ENCODE measurements at regions not wholly inside any gene's neighbourhood (a gene's known extent, or its start where the extent isn't known, plus 50 kb on each side); places are given as distances from the start of the nearest gene placed in this dataset.

DNA sequence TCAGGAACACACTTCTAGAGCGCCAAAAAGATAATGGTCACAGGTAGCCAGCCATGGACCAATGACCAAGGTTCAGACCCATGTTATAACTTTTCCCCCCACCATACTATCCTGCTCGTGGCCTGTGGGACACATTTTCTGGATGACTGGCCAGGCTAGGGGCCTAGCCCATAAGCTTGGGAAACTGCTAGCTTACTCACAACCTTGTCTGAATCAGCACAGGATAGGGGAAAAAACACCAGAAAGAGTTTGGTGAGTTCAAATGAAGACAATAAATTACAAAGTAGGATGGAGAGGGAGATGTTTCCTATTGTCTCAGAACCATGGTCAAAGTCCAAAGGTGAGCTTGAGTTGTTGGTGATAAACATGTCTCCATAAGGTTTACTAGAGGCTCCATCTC, 156.3 kb upstream of the CCDC68 start:
- Histone ChIP-seq H3K9ac (ENCODE audit: low read length) (no peak overlapping the region), H3K4me2 (ENCODE audit: low read length) (no peak overlapping the region), H2AFZ (ENCODE audit: low read depth, low read length) (no peak overlapping the region), H3K9me3 (ENCODE audit: insufficient read depth, low read depth, low read length) (no peaks in the 10 kb centered on the region), H3K27me3 (ENCODE audit: insufficient read depth, low read length) (no peaks in the 10 kb centered on the region), H3K4me3 (ENCODE audit: insufficient read depth, low read depth, low read length) (no peak overlapping the region), H4K20me1 (ENCODE audit: insufficient read depth, low read length) (no peaks in the 10 kb centered on the region), H3K36me3 (ENCODE audit: insufficient read depth, low read length) (no peaks in the 10 kb centered on the region), H3K27ac (ENCODE audit: low read depth, low read length) (no peak overlapping the region), H3K4me1 (ENCODE audit: insufficient read depth, low read length) (peaks cover 11% of the 10 kb centered on the region), H3K79me2 (ENCODE audit: insufficient read depth, low read length) (no peaks in the 10 kb centered on the region)
- H3K36me3 Mint-ChIP-seq (ENCODE audit: low read depth, unreplicated experiment), result no peaks in the 10 kb centered on the region
- peaks cover 25% of the 10 kb centered on the region for H3K4me1 Mint-ChIP-seq (ENCODE audit: low read depth, unreplicated experiment)
- H3K4me3 Mint-ChIP-seq (ENCODE audit: unreplicated experiment), result no peak overlapping the region
- no peak for TF ChIP-seq EZH2 (IDR thresholded peaks at IDR 0.05; ENCODE audit: insufficient read depth, low read length)
- TF ChIP-seq, protein P1, sequence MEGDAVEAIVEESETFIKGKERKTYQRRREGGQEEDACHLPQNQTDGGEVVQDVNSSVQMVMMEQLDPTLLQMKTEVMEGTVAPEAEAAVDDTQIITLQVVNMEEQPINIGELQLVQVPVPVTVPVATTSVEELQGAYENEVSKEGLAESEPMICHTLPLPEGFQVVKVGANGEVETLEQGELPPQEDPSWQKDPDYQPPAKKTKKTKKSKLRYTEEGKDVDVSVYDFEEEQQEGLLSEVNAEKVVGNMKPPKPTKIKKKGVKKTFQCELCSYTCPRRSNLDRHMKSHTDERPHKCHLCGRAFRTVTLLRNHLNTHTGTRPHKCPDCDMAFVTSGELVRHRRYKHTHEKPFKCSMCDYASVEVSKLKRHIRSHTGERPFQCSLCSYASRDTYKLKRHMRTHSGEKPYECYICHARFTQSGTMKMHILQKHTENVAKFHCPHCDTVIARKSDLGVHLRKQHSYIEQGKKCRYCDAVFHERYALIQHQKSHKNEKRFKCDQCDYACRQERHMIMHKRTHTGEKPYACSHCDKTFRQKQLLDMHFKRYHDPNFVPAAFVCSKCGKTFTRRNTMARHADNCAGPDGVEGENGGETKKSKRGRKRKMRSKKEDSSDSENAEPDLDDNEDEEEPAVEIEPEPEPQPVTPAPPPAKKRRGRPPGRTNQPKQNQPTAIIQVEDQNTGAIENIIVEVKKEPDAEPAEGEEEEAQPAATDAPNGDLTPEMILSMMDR (IDR thresholded peaks at IDR 0.05; ENCODE audit: insufficient read depth, low read depth, low read length), result no peak
- H3K27ac Mint-ChIP-seq (ENCODE audit: unreplicated experiment), result no peak overlapping the region
- H3K27me3 Mint-ChIP-seq (ENCODE audit: low read depth, unreplicated experiment), result peaks cover 2% of the 10 kb centered on the region
- FAIRE-seq (no peak), DNase-seq (ENCODE audit: low read depth) (no peak)
- peaks cover 2% of the 10 kb centered on the region for H3K9me3 Mint-ChIP-seq (ENCODE audit: unreplicated experiment)

DNA sequence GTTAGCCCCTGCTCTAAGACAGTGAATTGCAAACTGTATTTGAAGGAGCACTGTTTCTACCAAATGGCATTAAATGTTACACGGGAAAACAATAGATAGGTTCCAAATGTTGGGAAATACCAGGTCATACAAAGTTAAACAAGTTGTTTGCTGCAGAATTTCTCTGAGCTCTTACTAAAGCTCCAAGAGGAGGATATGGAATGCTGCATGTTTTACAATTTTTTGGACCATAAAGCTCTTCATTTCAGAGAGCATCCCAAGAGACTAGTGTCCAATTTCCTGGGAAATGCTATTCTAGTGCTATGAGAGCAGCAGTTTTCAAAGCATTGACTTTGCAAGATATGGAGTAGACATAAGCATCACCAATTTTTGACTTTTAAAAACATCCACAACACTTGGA, 155.6 kb upstream of the CCDC68 start:
- Mint-ChIP-seq H3K4me1 (ENCODE audit: low read depth, unreplicated experiment) (peaks cover 29% of the 10 kb centered on the region), H3K9me3 (ENCODE audit: unreplicated experiment) (no peaks in the 10 kb centered on the region), H3K4me3 (ENCODE audit: unreplicated experiment) (no peak overlapping the region), H3K36me3 (ENCODE audit: low read depth, unreplicated experiment) (no peaks in the 10 kb centered on the region), H3K27me3 (ENCODE audit: low read depth, unreplicated experiment) (peaks cover 2% of the 10 kb centered on the region), H3K27ac (ENCODE audit: unreplicated experiment) (no peak overlapping the region)
- Histone ChIP-seq H3K36me3 (ENCODE audit: insufficient read depth, low read length) (no peaks in the 10 kb centered on the region), H3K4me2 (ENCODE audit: low read length) (no peak overlapping the region), H3K79me2 (ENCODE audit: insufficient read depth, low read length) (no peaks in the 10 kb centered on the region), H3K9ac (ENCODE audit: low read length) (no peak overlapping the region), H3K4me1 (ENCODE audit: insufficient read depth, low read length) (peaks cover 14% of the 10 kb centered on the region), H3K27me3 (ENCODE audit: insufficient read depth, low read length) (no peaks in the 10 kb centered on the region), H3K9me3 (ENCODE audit: insufficient read depth, low read depth, low read length) (no peaks in the 10 kb centered on the region), H3K4me3 (ENCODE audit: insufficient read depth, low read depth, low read length) (no peak overlapping the region), H4K20me1 (ENCODE audit: insufficient read depth, low read length) (no peaks in the 10 kb centered on the region), H2AFZ (ENCODE audit: low read depth, low read length) (no peak overlapping the region), H3K27ac (ENCODE audit: low read depth, low read length) (no peak overlapping the region)
- TF ChIP-seq, protein P1 (IDR thresholded peaks at IDR 0.05; ENCODE audit: insufficient read depth, low read depth, low read length), result no peak
- no peak for TF ChIP-seq EZH2 (IDR thresholded peaks at IDR 0.05; ENCODE audit: insufficient read depth, low read length)
- no peak for DNase-seq (ENCODE audit: low read depth)
- FAIRE-seq, result peak; percentile 5

DNA sequence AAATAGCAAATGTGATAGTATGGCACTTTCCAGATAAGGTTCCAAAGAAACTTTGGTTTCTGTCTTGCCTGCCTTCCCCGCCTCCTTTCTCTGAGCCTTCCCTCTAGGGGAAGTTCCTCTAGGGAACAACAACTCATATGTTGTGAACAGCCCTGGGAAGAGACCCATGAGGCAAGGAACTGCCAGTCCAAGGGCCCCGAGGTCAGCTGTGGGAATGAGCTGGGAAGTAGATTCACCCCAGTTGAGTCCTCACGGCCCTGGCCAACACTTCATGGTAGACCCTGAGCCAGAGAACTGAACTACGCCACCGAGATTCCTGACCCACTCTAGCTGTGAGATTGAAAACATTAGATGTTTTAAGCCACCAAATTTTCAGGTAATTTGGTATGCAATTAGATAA, 154.5 kb upstream of the CCDC68 start:
- H3K9me3 ChIP-seq (ENCODE audit: insufficient read depth, low read depth, low read length), result no peaks in the 10 kb centered on the region
- no peak overlapping the region for H3K9ac ChIP-seq (ENCODE audit: low read length)
- peaks cover 14% of the 10 kb centered on the region for H3K4me1 ChIP-seq (ENCODE audit: insufficient read depth, low read length)
- FAIRE-seq (peak; percentile 23), DNase-seq (ENCODE audit: low read depth) (no peak)
- H3K36me3 ChIP-seq (ENCODE audit: insufficient read depth, low read length), result no peaks in the 10 kb centered on the region
- Mint-ChIP-seq H3K27me3 (ENCODE audit: low read depth, unreplicated experiment) (peaks cover 2% of the 10 kb centered on the region), H3K27ac (ENCODE audit: unreplicated experiment) (no peak overlapping the region), H3K4me3 (ENCODE audit: unreplicated experiment) (no peak overlapping the region), H3K9me3 (ENCODE audit: unreplicated experiment) (no peaks in the 10 kb centered on the region), H3K4me1 (ENCODE audit: low read depth, unreplicated experiment) (peaks cover 24% of the 10 kb centered on the region), H3K36me3 (ENCODE audit: low read depth, unreplicated experiment) (no peaks in the 10 kb centered on the region)
- no peak overlapping the region for H2AFZ ChIP-seq (ENCODE audit: low read depth, low read length)
- no peak for TF ChIP-seq EZH2 (IDR thresholded peaks at IDR 0.05; ENCODE audit: insufficient read depth, low read length)
- TF ChIP-seq, protein P1 (IDR thresholded peaks at IDR 0.05; ENCODE audit: insufficient read depth, low read depth, low read length), result no peak
- no peaks in the 10 kb centered on the region for H3K27me3 ChIP-seq (ENCODE audit: insufficient read depth, low read length)
- H3K79me2 ChIP-seq (ENCODE audit: insufficient read depth, low read length), result no peaks in the 10 kb centered on the region
- no peak overlapping the region for H3K4me3 ChIP-seq (ENCODE audit: insufficient read depth, low read depth, low read length)
- no peak overlapping the region for H3K4me2 ChIP-seq (ENCODE audit: low read length)
- no peaks in the 10 kb centered on the region for H4K20me1 ChIP-seq (ENCODE audit: insufficient read depth, low read length)
- no peak overlapping the region for H3K27ac ChIP-seq (ENCODE audit: low read depth, low read length)

Data from astrocyte (in vitro differentiated cells and primary cell).